Left hindlimb (tissue), 1 donor: ENCODE measurements at regions not wholly inside any gene's neighbourhood (a gene's known extent, or its start where the extent isn't known, plus 50 kb on each side); places are given as distances from the start of the nearest gene placed in this dataset.
A peak's percentile ranks its signal among the peaks of the same experiment; 100 is the strongest.

Source experiments
- DNase-seq: peaks from one replicate; pipeline ENCODE4 v3.0.0-alpha.2; 2018

DNA sequence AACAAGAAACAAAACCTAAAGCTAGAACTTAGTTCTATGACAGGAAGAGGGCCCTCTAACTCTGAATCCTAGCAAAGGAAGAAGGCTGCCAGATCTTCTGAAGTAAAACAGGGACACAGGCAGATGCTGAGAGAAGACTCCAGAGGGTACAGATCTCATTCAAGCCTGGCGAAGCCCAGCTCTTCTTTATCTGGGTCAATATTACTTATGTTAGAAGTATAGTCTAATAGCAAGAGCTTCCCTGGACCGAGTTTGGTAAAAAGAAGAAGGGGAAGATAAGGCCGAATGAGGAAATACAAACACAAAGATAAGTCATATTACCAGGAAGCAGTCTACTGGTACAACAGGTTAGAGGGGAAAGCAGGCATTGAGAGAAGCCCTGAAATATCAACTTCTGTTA is 79.9 kb upstream of the CCDC91 start:
- no peak for DNase-seq

DNA sequence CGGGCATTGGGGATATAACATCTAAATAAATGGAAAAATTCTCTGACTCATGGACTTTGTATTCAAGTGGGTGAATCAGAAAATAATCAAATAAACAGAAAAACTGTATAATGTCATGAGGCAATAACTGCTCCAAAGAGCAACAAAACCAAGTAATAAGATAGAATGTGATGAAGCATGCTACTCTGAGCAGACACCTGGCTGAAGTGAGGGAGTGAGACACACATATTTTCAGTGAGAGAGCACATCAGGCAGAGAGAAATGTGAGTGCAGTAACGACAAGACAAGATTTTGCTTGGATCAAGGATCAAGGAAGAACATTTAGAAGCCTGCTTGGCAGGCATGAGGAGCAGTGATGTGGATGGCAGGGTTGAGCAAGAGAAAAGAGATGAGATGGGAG is 75.8 kb upstream of the CCDC91 start:
- DNase-seq = no peak

- no peak for DNase-seq
Observed at GRCh38 chr12:28121433-28121832, 68.8 kb upstream of the CCDC91 start.

- DNase-seq = no peak
Observed at GRCh38 chr12:28121899-28122655, 68.2 kb upstream of the CCDC91 start.

DNA sequence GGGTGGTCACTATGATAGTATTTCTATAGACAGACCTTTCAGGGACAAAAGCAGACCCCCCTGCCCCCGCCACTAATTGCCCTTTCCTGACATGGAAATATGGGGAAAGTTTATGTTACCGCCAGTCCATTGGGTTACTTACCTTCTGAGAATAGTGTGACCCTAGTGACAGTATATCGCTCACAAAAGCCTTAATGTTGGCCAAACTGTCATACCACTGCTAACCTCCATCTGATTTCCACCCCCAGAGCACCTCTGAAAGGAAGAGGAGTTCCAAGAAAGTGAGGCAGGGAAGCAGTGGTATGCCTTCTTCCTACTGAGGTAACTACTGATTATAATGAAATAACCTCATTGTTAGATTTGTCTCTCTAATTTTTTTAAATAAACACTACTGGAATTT is 67.5 kb upstream of the CCDC91 start:
- DNase-seq = no peak

DNA sequence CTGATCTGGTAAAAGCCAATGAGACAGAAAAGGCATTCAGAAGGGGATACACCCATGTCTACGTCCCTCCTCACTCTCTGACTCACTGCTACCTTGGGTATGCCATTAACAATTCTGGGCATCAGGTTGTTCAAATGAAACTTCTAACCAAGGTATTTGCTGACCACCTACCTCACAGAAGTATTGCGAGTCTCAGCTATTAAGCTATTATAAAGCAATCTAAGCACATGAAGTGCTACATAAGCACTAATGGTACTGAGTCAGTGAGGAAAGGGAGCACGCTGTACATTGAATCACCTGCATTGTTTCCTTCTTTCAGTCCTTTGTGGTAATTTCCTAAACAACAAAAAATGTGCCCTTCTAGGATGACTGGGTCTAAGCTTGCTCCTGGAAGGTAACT is 62.8 kb upstream of the CCDC91 start:
- DNase-seq = no peak

- DNase-seq = no peak
Observed at GRCh38 chr12:28129031-28129430, 61.2 kb upstream of the CCDC91 start.

GRCh38 chr12:28130234-28130624 is 60.0 kb upstream of the CCDC91 start:
- DNase-seq = no peak

- peak; percentile 31 for DNase-seq
Observed at GRCh38 chr12:28130625-28131598, 59.3 kb upstream of the CCDC91 start.

- DNase-seq = no peak
Observed at GRCh38 chr12:28132398-28132797, 57.9 kb upstream of the CCDC91 start.

GRCh38 chr12:28135801-28136439 is 54.3 kb upstream of the CCDC91 start:
- DNase-seq = no peak

DNA sequence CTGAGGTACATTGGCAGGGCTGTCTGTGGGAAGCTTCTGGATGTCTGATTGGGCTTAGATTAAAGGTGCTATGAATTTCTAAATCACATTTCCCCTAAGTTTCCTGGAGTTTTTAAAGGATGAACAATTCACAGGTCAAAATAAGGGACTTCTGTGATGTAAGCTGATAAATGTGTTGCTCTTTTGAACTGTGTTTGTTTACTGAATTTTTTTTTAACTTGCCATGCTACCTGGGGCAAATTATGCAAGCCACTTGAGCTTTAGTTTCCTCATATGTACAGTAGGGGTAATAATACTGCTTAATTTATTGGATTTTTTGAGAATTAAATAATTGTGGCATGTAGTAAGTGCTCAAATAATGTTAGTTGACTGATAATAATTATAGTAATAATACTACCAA is 52.8 kb upstream of the CCDC91 start:
- DNase-seq = no peak

DNA sequence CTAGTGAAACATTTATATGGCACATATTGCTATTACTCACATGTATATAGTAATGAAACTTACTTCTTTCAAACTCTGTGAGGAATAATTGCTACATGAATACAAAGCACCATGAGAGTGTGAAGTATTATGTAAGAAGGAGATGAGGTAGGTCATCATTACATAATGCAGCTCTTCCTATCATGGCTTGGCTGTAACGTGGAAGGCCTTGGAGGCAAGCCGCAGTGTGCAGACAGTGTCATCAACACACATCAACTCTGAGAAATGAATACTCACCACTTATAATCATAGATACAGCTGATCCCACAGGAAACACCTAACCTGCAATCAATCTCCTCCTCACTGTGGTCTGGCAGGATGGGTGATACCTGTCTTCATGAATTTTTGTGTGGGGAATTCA is 49.9 kb upstream of the CCDC91 start:
- DNase-seq = no peak
